Activated naive CD4-positive, alpha-beta T cell treated with anti-CD3 and anti-CD28 coated beads, Interleukin-2, amount 10 ng/mL, durations not matched to agents 7 days and 5 days (primary cell): ENCODE measurements at regions not wholly inside any gene's neighbourhood (a gene's known extent, or its start where the extent isn't known, plus 50 kb on each side); places are given as distances from the start of the nearest gene placed in this dataset.
"Not testable (repeated sequence)": the region's sequence is repeated elsewhere in the genome, so short reads cannot be mapped to it uniquely, and the experiment has no call there.

Experiments used
- CTCF ChIA-PET: fragments of 350-600 bp; sonication (Branson Sonifier 250); formaldehyde crosslinking; loops from one replicate; lab custom pipeline; 2021; ENCODE audit warnings: antibody characterized with exemption; lab: Charles Lee
- DNase-seq: peaks from one replicate; pipeline ENCODE4 v3.0.0-alpha.2; 2020
- H3K27ac Mint-ChIP-seq: one replicate; pipeline ENCODE4 v1.8.0; 2021; ENCODE audit warnings: mild to moderate bottlenecking, moderate library complexity, mixed read lengths
- H3K27me3 Mint-ChIP-seq: one replicate; pipeline ENCODE4 v1.8.0; 2021; ENCODE audit warnings: mild to moderate bottlenecking, mixed read lengths
- H3K36me3 Mint-ChIP-seq: one replicate; pipeline ENCODE4 v1.8.0; 2021; ENCODE audit warnings: mixed read lengths
- H3K4me1 Mint-ChIP-seq: one replicate; pipeline ENCODE4 v1.8.0; 2021; ENCODE audit warnings: mixed read lengths
- H3K4me3 Mint-ChIP-seq: one replicate; pipeline ENCODE4 v1.8.0; 2021; ENCODE audit warnings: mild to moderate bottlenecking, moderate library complexity, mixed read lengths
- H3K9me3 Mint-ChIP-seq: one replicate; pipeline ENCODE4 v1.8.0; 2021; ENCODE audit warnings: mixed read lengths

DNA sequence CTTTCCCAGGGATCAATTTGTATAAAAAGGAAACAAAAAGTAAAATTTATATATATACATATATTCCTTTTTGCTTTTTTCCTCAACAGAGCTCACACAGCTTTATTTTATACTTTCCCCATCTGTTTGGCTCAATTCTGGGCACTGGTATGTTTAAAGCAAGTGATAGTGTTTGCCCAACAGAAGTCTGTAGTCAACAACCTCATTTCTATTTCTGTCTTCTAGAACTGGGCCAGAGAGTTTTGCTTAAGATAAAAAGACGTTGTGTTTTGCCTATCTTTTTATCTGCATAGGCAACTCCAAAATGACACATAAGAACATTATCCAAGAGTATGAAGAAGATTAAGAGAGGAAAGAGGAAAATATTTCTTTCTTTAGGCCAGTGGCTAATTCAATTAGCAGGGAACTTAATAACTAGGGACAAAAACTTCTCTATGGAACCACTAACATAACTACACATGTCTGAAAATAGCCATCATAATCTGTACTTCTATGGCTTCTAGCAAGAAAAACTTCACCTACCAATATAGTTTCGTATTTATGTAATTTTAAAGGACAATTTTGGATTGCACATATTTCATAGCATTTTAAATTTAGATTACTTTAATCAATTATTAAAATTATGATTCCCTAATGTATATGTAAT, 1300.5 kb downstream of the ARAP2 start:
- Mint-ChIP-seq H3K4me3 (no peak overlapping the region), H3K27me3 (no peaks in the 10 kb centered on the region), H3K36me3 (no peaks in the 10 kb centered on the region), H3K9me3 (peaks cover 2% of the 10 kb centered on the region), H3K4me1 (no peaks in the 10 kb centered on the region), H3K27ac (no peak overlapping the region)
- no peak for DNase-seq
- CTCF ChIA-PET = no interaction called here

DNA sequence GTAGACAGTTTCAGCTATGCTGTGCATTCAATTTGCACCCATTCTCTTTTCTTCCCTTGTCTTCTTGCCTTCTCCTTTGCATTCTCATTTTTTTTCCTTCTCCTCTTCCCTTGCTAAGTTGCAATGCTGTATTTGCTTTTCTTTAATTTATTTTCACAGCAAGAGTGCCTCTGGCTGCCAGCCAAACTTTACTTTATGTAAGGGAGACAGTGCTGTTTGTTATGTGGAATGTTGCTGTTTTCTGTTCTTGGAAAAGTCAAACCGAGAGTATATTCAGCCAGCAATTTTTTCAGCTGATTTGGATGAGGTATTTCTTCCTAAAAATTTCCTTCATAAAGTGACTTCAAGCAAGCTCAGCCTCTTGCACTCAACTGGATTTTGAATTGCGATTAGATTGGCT, 1293.4 kb downstream of the ARAP2 start:
- Mint-ChIP-seq H3K4me3 (no peak overlapping the region), H3K36me3 (no peaks in the 10 kb centered on the region), H3K27me3 (no peaks in the 10 kb centered on the region), H3K4me1 (no peaks in the 10 kb centered on the region), H3K27ac (no peak overlapping the region), H3K9me3 (peaks cover 2% of the 10 kb centered on the region)
- CTCF ChIA-PET = interaction anchor here (1.3 kb wide), 1 partner anchor 20 kb away, joined by 3 read pairs; no protein-coding TSS in a partner anchor
- DNase-seq = no peak

DNA sequence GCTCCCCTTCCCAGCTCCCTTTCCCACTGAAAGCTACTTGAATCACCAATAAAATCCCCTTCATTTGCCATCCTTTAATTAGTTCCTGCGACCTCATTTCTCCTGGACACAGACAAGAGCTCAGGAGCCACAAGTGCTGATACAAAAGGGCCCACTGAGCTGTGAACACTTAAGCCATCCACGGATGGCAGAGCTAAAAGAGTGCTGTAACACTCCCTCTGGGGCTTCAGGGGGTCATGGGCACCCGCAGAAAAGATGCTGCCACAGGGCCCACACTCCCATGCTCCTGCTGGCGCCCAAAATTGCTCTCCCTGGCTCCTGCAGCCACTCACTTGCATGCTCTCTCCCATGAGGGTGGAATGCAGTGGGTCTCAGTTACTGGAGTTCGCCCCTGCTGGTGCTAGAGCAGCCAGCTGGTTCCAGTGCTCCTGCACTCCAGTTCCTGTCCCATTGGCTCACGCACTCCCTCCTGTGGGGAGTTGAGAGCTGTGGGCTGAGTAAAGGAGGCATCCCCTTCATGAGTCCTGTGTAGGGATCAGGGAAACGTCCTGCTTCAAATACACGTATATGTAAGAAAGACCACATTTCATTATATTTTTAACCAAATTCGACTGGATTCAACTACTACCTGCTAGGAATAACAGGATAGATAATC, 1291.0 kb downstream of the ARAP2 start:
- Mint-ChIP-seq H3K27ac (no peak overlapping the region), H3K4me3 (no peak overlapping the region), H3K36me3 (no peaks in the 10 kb centered on the region), H3K27me3 (no peaks in the 10 kb centered on the region), H3K4me1 (no peaks in the 10 kb centered on the region), H3K9me3 (peaks cover 2% of the 10 kb centered on the region)
- CTCF ChIA-PET = no interaction called here
- no peak for DNase-seq

DNA sequence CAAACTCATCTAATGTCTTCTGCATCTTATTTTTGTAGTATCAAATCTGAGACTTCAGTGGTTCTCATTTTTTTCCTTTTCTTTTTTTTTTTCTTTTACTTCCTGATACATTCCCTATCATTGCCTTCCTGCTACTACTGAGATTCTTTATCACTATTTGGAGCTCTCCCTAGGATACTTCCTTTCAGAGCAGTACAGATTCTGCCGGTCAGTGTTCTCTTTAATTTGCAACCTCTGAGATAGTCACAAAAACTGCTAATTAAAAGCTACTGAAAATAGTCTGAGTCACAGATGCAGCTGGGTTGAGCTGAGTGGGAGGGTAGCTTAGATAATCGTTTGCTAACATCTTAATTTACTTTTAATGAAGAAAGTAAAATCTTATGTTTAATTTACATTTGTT, 1279.7 kb downstream of the ARAP2 start:
- DNase-seq = no peak
- Mint-ChIP-seq H3K36me3 (no peaks in the 10 kb centered on the region), H3K4me3 (no peak overlapping the region), H3K9me3 (no peaks in the 10 kb centered on the region), H3K27me3 (no peaks in the 10 kb centered on the region), H3K27ac (no peak overlapping the region), H3K4me1 (no peaks in the 10 kb centered on the region)
- CTCF ChIA-PET = no interaction called here

DNA sequence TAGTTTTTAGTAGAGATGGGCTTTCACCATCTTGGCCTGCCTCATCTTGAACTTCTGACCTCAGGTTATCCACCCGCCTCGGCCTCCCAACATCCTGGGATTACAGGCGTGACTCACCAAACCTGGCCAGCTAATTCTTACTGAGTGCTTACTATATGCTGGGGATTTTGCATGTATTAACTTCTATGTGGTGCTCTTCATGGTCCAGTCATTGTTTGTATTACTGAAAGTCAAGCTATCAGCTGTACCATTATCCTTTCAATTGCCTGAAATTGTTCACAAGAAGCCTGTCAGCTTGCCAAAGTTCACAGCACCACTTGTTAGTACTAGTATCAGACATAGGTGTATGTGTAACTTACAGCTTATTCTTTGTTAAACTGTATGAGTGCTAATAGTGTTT, 1272.1 kb downstream of the ARAP2 start:
- no peaks in the 10 kb centered on the region for H3K9me3 Mint-ChIP-seq
- no peaks in the 10 kb centered on the region for H3K27me3 Mint-ChIP-seq
- no peaks in the 10 kb centered on the region for H3K4me1 Mint-ChIP-seq
- DNase-seq = no peak
- CTCF ChIA-PET = no interaction called here
- H3K36me3 Mint-ChIP-seq = no peaks in the 10 kb centered on the region
- H3K27ac Mint-ChIP-seq = no peak overlapping the region
- H3K4me3 Mint-ChIP-seq = no peak overlapping the region

DNA sequence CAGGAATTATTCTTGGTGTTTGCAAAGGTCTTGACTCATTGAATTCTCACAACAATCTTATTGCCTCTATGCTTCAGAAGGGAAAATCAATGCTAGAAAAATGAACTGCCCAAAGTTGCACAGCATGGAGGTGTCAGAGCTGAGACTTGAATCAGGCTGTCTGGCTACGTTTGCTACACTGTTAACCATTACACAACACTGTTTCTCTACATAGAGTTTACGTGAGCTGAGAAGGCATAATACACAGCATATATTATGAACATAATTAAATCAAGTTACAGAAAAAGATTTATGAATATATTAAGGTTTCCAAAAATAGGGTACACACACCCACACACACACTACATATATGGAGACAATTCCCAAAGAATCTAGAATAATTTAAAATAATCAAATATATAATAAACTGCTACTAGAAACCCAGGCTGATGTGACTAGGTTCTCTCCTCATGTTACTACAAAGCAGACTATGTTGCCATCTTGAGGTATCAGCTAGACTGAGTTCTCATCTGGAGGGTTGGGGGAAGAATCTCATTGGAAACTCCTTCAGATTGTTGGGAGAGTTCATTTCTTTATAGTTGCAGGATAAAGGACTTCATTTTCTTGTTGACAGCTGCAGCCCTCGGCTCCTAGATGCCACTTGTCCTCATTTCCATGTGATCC, 1270.5 kb downstream of the ARAP2 start:
- no peaks in the 10 kb centered on the region for H3K36me3 Mint-ChIP-seq
- no peak for DNase-seq

DNA sequence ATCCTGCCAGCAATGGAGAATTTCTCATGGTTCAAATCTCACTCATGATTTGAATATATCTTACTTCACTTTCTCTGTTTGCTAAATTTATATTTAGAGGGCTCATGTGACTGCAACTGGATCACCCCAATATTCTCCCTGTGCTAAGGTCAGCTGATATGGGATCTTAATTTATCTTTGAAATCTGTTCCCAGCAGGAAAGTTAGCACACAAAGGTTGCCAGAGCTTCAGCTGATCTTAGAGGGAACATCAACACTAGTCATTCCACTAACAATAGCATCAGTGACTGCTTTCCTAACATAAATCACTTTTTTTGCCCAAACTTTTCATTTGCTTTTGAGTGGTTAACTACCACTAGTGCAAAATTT, 1270.0 kb downstream of the ARAP2 start:
- DNase-seq = no peak
- no peak overlapping the region for H3K27ac Mint-ChIP-seq
- CTCF ChIA-PET = no interaction called here
- H3K27me3 Mint-ChIP-seq = no peaks in the 10 kb centered on the region
- no peak overlapping the region for H3K4me3 Mint-ChIP-seq
- no peaks in the 10 kb centered on the region for H3K9me3 Mint-ChIP-seq
- H3K36me3 Mint-ChIP-seq = no peaks in the 10 kb centered on the region
- no peaks in the 10 kb centered on the region for H3K4me1 Mint-ChIP-seq

More for the DNA sequence above, 1270.5 kb downstream of the ARAP2 start:
- no peak overlapping the region for H3K27ac Mint-ChIP-seq
- CTCF ChIA-PET = no interaction called here
- H3K27me3 Mint-ChIP-seq = no peaks in the 10 kb centered on the region
- H3K4me3 Mint-ChIP-seq = no peak overlapping the region
- no peaks in the 10 kb centered on the region for H3K9me3 Mint-ChIP-seq
- H3K4me1 Mint-ChIP-seq = no peaks in the 10 kb centered on the region

DNA sequence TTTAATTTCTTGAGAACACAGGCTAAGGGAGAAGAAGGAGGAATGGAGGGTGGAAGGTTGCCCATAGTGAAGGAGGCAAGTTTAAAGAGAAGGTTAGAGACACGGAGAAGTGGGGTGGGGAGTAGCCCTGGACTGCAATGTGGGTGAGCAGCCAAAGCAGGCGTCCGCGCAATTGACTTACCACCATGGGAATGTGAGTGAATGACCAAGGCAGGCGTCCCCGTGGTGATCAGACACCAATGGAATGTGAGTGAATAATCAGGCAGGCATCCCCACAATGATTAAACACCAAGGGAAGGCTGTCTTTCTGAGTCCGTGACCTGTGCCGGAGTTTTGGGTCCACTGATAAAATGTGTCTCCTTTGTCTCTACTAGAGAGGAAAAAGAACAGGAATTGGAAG, 1223.1 kb downstream of the ARAP2 start:
- H3K36me3 Mint-ChIP-seq, H3K27ac Mint-ChIP-seq, DNase-seq, H3K4me1 Mint-ChIP-seq, H3K27me3 Mint-ChIP-seq, CTCF ChIA-PET, H3K4me3 Mint-ChIP-seq: not testable (repeated sequence)
- H3K9me3 Mint-ChIP-seq = peaks cover 28% of the 10 kb centered on the region

DNA sequence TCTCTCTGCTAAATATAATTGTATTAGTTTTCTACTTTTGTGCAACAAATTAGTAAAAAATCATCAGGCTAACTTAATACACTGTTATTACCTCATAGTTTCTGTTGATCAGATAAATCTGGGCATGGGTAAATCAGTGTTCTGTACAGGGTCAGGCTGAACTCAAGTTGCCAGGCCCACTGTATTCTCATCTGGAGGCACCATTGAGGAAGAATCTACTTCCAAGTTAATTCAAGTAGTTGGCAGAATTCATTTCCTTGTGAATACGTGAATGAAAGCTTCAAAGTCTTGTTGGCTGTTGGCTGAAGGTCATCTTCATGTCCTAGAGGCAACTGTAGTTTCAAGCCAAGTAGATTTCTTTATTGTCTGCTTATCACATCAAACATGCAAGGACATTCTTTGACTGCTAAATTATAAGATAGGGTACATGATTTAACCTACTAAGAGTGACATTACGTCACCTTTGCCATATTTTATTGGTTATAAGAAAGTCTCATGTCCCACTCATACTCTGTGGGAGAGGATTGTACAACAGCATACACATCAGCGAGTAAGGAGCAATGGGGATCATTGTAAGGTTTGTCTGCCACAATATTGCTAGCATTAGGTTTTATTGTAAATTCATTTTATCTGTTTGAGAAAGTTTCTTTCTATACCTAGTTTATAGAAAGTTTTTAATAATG, 1219.0 kb downstream of the ARAP2 start:
- DNase-seq = no peak
- no peaks in the 10 kb centered on the region for H3K27me3 Mint-ChIP-seq
- no peak overlapping the region for H3K27ac Mint-ChIP-seq
- CTCF ChIA-PET = no interaction called here
- no peak overlapping the region for H3K4me3 Mint-ChIP-seq
- peaks cover 9% of the 10 kb centered on the region for H3K9me3 Mint-ChIP-seq
- H3K4me1 Mint-ChIP-seq = no peaks in the 10 kb centered on the region
- H3K36me3 Mint-ChIP-seq = no peaks in the 10 kb centered on the region

DNA sequence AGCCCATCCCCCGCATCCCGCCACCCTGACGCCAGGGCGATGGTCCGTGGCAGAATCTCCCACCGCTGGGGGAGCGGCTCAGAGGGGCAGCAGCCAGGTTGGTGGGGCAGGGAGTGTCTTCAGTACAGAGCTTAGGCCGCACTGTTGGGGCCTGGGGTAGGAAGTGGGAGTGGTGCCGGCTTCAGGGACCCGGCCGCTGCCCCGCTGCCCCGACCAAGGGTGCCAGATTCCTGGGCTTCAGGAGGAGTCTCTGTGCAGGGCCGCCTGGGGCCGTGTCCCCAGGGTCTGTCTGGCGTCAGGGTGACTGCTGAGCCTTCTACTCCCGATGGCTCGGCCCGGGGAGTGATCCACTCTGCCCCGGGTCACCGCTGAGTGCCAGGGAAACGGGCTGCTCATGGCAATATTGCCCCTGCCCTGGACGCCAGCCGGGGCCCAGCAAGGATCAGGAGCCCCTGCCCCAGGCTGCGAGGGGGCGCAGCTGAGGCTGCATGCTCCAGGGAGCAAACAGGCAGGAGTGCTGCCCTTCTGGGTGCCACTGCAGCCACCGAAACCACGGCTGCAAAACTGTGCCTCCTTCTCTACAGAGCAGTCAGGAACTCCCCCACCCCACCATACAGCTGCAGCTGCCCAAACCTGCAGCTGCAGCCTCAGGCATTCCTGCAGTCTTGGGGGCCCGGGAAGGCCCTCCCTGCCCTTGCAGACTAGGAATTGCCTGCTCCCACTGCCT, 1206.1 kb downstream of the ARAP2 start:
- Mint-ChIP-seq H3K27ac (no peak overlapping the region), H3K4me3 (no peak overlapping the region), H3K27me3 (no peaks in the 10 kb centered on the region), H3K9me3 (peaks cover 4% of the 10 kb centered on the region), H3K4me1 (no peaks in the 10 kb centered on the region), H3K36me3 (no peaks in the 10 kb centered on the region)
- CTCF ChIA-PET = no interaction called here
- no peak for DNase-seq

DNA sequence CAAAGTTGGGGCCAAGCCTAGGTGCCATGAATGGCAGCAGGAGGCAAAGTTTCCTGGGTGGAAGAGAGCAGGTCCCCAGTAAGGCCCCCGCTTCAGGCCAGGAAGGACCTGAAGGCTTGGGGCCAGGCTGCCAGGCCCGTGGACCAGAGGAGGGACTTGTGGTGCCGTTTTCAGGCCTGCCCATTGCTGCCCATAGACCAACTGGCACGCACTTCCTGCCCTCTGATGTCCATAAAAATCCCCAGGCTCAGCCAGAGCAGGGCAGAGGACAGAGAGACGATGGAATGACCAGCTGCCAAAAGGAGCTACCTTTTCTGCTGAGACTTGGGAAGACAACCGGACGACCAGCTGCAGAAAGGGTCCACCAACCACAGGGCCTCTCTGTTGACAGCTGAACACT, 1205.5 kb downstream of the ARAP2 start:
- CTCF ChIA-PET = no interaction called here
- Mint-ChIP-seq H3K27ac (no peak overlapping the region), H3K27me3 (no peaks in the 10 kb centered on the region), H3K4me3 (no peak overlapping the region), H3K9me3 (peaks cover 4% of the 10 kb centered on the region), H3K4me1 (no peaks in the 10 kb centered on the region), H3K36me3 (no peaks in the 10 kb centered on the region)
- no peak for DNase-seq

DNA sequence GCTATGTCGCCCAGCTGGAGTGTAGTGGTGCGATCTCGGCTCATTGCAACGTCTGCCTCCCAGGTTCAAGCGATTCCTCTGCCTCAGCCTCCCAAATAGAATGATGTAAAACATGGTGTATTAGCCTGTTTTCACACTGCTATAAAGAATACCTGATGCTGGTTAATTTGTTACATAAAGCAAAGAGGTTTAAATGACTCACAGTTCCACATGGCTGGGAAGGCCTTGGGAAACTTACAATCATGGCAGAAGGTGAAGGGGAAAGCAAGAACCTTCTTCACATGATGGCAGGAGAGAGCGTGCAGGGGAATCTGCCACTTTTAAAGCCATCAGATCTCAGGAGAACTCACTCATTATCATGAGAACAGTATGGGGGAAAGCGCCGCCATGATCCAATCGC, 1191.8 kb downstream of the ARAP2 start:
- H3K27ac Mint-ChIP-seq = no peak overlapping the region
- H3K27me3 Mint-ChIP-seq = no peaks in the 10 kb centered on the region
- DNase-seq = no peak
- no peak overlapping the region for H3K4me3 Mint-ChIP-seq
- no peaks in the 10 kb centered on the region for H3K36me3 Mint-ChIP-seq
- CTCF ChIA-PET = no interaction called here
- peaks cover 2% of the 10 kb centered on the region for H3K9me3 Mint-ChIP-seq
- no peaks in the 10 kb centered on the region for H3K4me1 Mint-ChIP-seq

DNA sequence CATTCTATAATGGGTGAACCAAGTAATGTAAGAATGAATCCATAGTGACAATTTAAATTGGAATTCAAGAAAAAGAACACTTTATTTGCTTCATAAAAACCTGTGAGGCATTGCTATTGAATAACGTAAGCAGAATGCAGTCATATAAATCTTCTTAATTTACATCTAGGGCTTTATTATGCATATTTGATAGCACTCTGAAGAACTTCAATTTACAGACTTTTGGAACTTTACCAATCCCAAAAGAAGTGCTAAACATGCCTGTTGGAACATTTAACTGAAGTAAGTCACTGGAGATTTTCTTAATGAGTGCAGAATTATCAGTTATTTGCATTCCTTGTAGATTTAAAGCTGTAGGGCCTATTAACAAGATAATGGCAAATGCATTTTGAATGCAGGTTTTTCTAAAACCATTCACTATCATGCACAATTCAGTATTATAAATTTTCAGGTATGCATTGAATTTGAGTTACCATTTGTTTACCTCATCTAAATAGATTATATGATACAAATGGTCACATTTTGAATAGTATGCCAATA, 1181.2 kb downstream of the ARAP2 start:
- DNase-seq = no peak
- Mint-ChIP-seq H3K4me1 (no peaks in the 10 kb centered on the region), H3K27ac (no peak overlapping the region), H3K27me3 (no peaks in the 10 kb centered on the region), H3K4me3 (no peak overlapping the region), H3K36me3 (no peaks in the 10 kb centered on the region), H3K9me3 (no peaks in the 10 kb centered on the region)
- CTCF ChIA-PET = no interaction called here

DNA sequence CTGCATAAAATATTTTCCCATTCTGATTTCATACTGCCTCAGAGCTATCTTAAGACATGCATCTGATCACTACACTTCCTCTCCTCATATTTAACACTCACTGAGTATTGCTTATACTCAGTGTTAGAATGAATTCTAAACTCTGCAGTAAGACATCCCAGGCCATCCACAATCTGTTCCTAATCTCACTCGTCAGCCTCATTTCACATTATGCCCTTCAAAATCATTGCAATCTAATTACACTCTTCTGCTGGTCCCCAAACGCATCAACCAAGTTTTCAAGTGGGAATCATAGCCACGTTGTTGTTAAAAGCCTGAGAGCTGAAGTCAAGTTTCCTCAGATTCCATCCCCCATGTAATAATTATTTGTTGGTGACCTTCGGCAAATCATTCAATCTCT, 1177.9 kb downstream of the ARAP2 start:
- no peak overlapping the region for H3K27ac Mint-ChIP-seq
- CTCF ChIA-PET = no interaction called here

More for the DNA sequence above, 1177.9 kb downstream of the ARAP2 start:
- no peak for DNase-seq
- Mint-ChIP-seq H3K4me1 (no peaks in the 10 kb centered on the region), H3K9me3 (no peaks in the 10 kb centered on the region), H3K27me3 (no peaks in the 10 kb centered on the region), H3K4me3 (no peak overlapping the region), H3K36me3 (no peaks in the 10 kb centered on the region)
